Epithelial cell of proximal tubule (primary cell): ENCODE measurements at regions not wholly inside any gene's neighbourhood (a gene's known extent, or its start where the extent isn't known, plus 50 kb on each side); places are given as distances from the start of the nearest gene placed in this dataset.

Experiments
- DNase-seq: peaks from one replicate; pipeline ENCODE4 v3.0.0-alpha.2; 2011; ENCODE audit warnings: low read depth
- H3K4me3 ChIP-seq: 2 replicates; pipeline ENCODE4 v1.5.1; 2011; ENCODE audit warnings: low read depth, mild to moderate bottlenecking, low read length
- CTCF ChIP-seq: conservative IDR thresholded peaks from 2 replicates; pipeline ENCODE4 v1.5.1; 2012; ENCODE audit warnings: low read depth, mild to moderate bottlenecking, low read length

- TF ChIP-seq CTCF: no peak
- DNase-seq: no peak
- H3K4me3 ChIP-seq: no peak overlapping the region
These were observed 244.3 kb upstream of the RTL1 start for GRCh38 chr14:101147848-101148247.

DNA sequence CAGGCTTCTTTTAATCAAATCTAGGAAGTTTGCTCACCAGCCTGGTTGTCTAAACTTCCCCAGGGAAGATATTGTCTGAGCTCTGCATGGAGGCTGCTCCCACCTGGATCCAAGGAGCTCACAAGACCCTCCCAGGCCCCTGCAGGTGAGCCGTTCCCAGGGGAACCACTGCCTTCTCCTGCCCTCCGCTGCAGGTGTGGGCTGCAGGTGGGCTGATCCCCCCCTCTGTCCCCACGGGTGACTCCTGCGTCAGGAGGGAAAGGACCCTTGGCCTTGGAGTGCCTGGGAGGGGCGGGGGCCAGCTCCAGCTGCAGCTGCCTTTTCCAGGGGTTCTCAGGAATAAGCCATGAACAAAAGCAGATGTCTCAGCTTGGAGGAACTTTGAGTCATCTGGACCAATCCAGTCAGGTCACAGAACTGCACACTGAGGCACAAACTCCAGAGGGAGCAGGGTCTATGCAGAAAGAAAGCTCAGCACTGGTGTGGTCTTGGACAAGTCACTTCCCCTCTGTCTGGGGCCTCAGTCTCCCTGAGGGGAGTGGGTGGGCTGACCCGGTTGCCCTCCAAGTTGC lies 246.6 kb upstream of the RTL1 start:
- TF ChIP-seq CTCF: no peak
- no peak overlapping the region for H3K4me3 ChIP-seq
- DNase-seq: no peak

GRCh38 chr14:101151226-101151926 lies 247.9 kb upstream of the RTL1 start:
- H3K4me3 ChIP-seq: no peak overlapping the region
- no peak for DNase-seq
- TF ChIP-seq CTCF: no peak

GRCh38 chr14:101151927-101152305 lies 248.4 kb upstream of the RTL1 start:
- no peak for TF ChIP-seq CTCF
- H3K4me3 ChIP-seq: no peak overlapping the region

DNA sequence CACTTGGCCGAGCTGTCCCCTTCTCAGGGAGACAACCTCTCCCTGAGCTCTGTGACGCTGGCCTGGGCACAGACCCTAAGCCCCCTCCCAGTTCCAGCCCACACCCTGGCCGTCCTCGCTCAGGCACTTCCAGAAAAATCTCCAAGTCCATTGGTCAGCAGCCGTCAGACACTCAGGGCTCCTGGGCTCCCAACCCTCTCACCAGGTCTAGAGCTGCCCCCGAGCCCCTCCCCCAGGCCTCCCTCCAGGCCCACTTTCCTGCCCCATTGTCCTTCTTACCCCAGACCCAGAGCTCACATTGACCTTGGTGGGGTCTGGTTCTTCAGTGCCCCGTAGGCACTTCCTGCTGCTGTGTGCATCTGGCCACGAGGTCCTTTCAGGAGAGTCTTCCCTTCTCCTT lies 249.3 kb upstream of the RTL1 start:
- DNase-seq: no peak
- no peak overlapping the region for H3K4me3 ChIP-seq
- TF ChIP-seq CTCF: no peak

More at GRCh38 chr14:101151927-101152305, 248.4 kb upstream of the RTL1 start:
- DNase-seq: no peak

DNA sequence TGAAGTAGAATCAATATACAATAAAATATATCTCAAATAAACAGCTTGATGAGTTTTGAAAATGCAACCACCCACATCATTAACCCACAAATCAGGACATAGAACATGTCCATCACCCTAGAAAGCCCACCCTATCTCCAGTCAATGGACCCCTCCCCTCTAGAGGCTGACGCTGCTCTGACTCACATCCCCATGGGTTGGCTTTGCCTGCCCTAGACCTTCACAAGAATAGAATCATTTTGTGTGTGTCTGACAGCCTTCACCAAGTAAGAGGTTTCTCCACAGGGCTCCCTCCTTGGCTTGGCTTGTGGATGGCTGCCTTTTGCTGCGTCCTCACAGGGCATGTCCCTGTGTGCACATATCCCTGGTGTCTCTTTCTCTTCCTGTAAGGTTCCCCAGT lies 250.2 kb upstream of the RTL1 start:
- no peak for TF ChIP-seq CTCF
- no peak overlapping the region for H3K4me3 ChIP-seq
- no peak for DNase-seq

- no peak for DNase-seq
- TF ChIP-seq CTCF: no peak
- H3K4me3 ChIP-seq: no peak overlapping the region
These were observed 252.1 kb upstream of the RTL1 start for GRCh38 chr14:101155575-101155974.
